Small intestine (tissue), 7 donors: ENCODE measurements at regions not wholly inside any gene's neighbourhood (a gene's known extent, or its start where the extent isn't known, plus 50 kb on each side); places are given as distances from the start of the nearest gene placed in this dataset.
A peak's percentile ranks its signal among the peaks of the same experiment; 100 is the strongest.

Experiments
- DNase-seq, 2 donors: peaks; one replicate each; pipeline versions ENCODE4 v3.0.0 to v3.0.0-alpha.2; 2013
- FAIRE-seq: peaks from 2 replicates; lab custom pipeline; 2012; peaks lifted over from hg19 to GRCh38; lab: Jason Lieb, UNC
- H3K27ac ChIP-seq, 3 donors: one replicate each; pipeline ENCODE4 v1.5.1; 2013; ENCODE audit warnings: low read length in 2 of 3, mild to moderate bottlenecking in 2 of 3, control low read depth in 1 of 3, inconsistent platforms in 1 of 3, low read depth in 1 of 3, moderate library complexity in 1 of 3
- H3K27me3 ChIP-seq, 3 donors: one replicate each; pipeline ENCODE4 v1.6.1; 2013; ENCODE audit warnings: low read length in 3 of 3, inconsistent platforms in 1 of 3; ENCODE audit not compliant: control insufficient read depth in 3 of 3, insufficient read depth in 3 of 3
- H3K36me3 ChIP-seq, 3 donors: one replicate each; pipeline ENCODE4 v1.6.1; 2013; ENCODE audit warnings: low read length in 3 of 3, inconsistent platforms in 1 of 3, low read depth in 1 of 3, mild to moderate bottlenecking in 1 of 3, moderate library complexity in 1 of 3; ENCODE audit not compliant: control insufficient read depth in 3 of 3, insufficient read depth in 2 of 3
- H3K4me1 ChIP-seq, 3 donors: one replicate each; pipeline ENCODE4 v1.6.1; 2013; ENCODE audit warnings: low read length in 2 of 3, inconsistent platforms in 1 of 3, low read depth in 1 of 3, mild to moderate bottlenecking in 1 of 3, moderate library complexity in 1 of 3; ENCODE audit not compliant: control insufficient read depth in 3 of 3, insufficient read depth in 2 of 3
- H3K4me3 ChIP-seq, 3 donors: one replicate each; pipeline ENCODE4 v1.5.1; 2013; ENCODE audit warnings: low read length in 3 of 3, control low read depth in 1 of 3, inconsistent platforms in 1 of 3, low read depth in 1 of 3, mild to moderate bottlenecking in 1 of 3, moderate library complexity in 1 of 3
- H3K9me3 ChIP-seq, 2 donors: one replicate each; pipeline ENCODE4 v1.6.1; 2013; ENCODE audit warnings: low read depth in 1 of 2, low read length in 1 of 2; ENCODE audit not compliant: control insufficient read depth in 2 of 2, insufficient read depth in 1 of 2
- WGBS, 3 donors: extraction: QIAGEN DNeasy Blood & Tissue Kit; methylation state at CpG; one replicate each; pipeline ENCODE4 v1.1.7; 2013; 5-methylcytosine and 5-hydroxymethylcytosine counted together
- donor health status: healthy with polysubstance abuse.
- donor health status: control.
- donor health status: control.
- donor health status: Bipolar disorder and iron deficiency.
- donor health status: healthy.

DNA sequence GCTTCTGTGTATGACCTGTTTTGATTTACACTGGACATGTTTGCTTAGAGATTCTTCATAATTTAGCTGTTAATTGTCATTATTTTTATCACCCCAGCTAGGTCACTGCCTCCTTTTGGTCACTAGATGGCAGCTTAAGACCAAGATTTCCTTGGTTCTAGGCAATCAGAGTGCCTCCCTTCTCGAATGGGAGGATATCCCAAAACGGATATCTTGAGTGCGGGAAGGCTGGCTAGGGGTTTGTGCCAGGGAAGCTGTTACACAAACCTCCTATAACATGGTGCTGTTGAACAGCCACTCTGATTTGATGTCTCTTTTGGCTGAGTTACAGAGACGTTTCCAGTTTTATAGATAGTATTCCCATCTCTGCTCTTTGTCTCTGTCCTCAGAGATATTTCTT is 283.5 kb downstream of the S1PR1 start:
- H3K4me1 ChIP-seq = peaks cover 0 to 17% (median 0%) of the 10 kb centered on the region in 3 donors
- WGBS, 3 donors = 5 to 9% (median 7%) methylated on average over 4 of the region's 4 CpGs
- H3K27ac ChIP-seq = no peak overlapping the region
- no peaks in the 10 kb centered on the region for H3K27me3 ChIP-seq
- H3K4me3 ChIP-seq = no peak overlapping the region
- peaks cover 0 to 7% of the 10 kb centered on the region in 2 donors for H3K9me3 ChIP-seq
- FAIRE-seq (no peak), DNase-seq (peak; percentile 59 to 67)
- H3K36me3 ChIP-seq = no peaks in the 10 kb centered on the region

GRCh38 chr1:101522486-101522885 is 285.7 kb downstream of the S1PR1 start:
- peaks cover 0 to 17% (median 0%) of the 10 kb centered on the region in 3 donors for H3K4me1 ChIP-seq
- H3K4me3 ChIP-seq = no peak overlapping the region
- no peaks in the 10 kb centered on the region for H3K9me3 ChIP-seq
- peak overlapping the region in 1 of 3 donors; percentile 75 for H3K27ac ChIP-seq
- 71 to 79% (median 74%) methylated on average over 2 of the region's 2 CpGs for WGBS, 3 donors
- DNase-seq = peak in 1 of 2 donors; percentile 67
- FAIRE-seq = no peak
- H3K36me3 ChIP-seq = no peaks in the 10 kb centered on the region
- H3K27me3 ChIP-seq = no peaks in the 10 kb centered on the region

DNA sequence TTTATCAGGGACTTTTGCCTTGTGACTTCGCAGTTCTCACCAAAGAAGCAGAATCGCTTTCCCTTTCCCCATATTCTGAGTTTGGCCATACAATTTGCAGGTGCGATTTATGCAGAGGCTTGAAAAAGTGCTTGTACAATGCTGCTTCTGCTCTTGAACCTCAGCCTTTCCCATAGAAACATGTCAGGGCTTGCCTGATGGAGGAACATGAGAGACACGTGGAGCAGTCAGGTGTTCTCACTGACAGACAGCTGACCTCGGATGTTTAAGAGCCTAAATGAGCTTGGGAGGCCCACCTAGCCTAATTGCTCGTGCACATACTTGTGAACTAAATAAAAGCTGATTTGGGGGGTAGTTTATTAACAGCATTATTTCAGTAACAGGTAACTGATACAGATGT is 290.0 kb downstream of the S1PR1 start:
- no peak overlapping the region for H3K27ac ChIP-seq
- no peaks in the 10 kb centered on the region for H3K27me3 ChIP-seq
- no peaks in the 10 kb centered on the region for H3K36me3 ChIP-seq
- DNase-seq (peak in 1 of 2 donors; percentile 15), FAIRE-seq (no peak)
- 40 to 60% (median 50%) methylated on average over 6 of the region's 6 CpGs for WGBS, 3 donors
- H3K4me3 ChIP-seq = no peak overlapping the region
- H3K4me1 ChIP-seq = peaks cover 0 to 12% (median 0%) of the 10 kb centered on the region in 3 donors
- H3K9me3 ChIP-seq = peaks cover 0 to 8% of the 10 kb centered on the region in 2 donors

- no peak overlapping the region for H3K4me3 ChIP-seq
- H3K9me3 ChIP-seq = peaks cover 0 to 8% of the 10 kb centered on the region in 2 donors
- no peaks in the 10 kb centered on the region for H3K27me3 ChIP-seq
- 30 to 42% (median 33%) methylated on average over 1 of the region's 1 CpG for WGBS, 3 donors
- no peaks in the 10 kb centered on the region for H3K4me1 ChIP-seq
- H3K36me3 ChIP-seq = no peaks in the 10 kb centered on the region
- no peak overlapping the region for H3K27ac ChIP-seq
- DNase-seq (no peak), FAIRE-seq (no peak)
Observed at GRCh38 chr1:101532377-101532776, 295.6 kb downstream of the S1PR1 start.

GRCh38 chr1:101540161-101540560 is 303.3 kb downstream of the S1PR1 start:
- Histone ChIP-seq H3K4me1 (no peaks in the 10 kb centered on the region), H3K9me3 (no peaks in the 10 kb centered on the region), H3K27me3 (no peaks in the 10 kb centered on the region), H3K4me3 (no peak overlapping the region), H3K36me3 (no peaks in the 10 kb centered on the region), H3K27ac (no peak overlapping the region)
- DNase-seq (no peak), FAIRE-seq (no peak)
- 64 to 73% (median 68%) methylated on average over 3 of the region's 3 CpGs for WGBS, 3 donors

DNA sequence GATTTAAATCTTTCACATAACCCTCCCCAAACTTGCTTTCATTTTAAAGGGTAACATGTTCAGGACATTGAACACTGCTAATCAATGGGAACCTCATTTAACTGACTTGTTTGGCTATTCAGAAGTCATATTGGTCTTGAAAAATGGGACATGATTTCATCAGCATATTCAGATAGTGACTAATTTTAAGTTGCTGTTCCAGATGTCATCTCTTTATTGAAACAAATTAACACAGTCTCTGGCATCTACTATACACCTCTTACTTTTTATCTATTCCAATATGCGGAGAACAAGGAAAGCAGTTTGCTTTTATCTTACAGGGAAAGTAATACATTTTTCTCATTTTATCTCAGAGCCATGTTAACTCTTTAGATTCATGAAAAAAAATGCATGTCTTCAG is 310.1 kb downstream of the S1PR1 start:
- 0 to 2% (median 0%) methylated on average over 1 of the region's 1 CpG for WGBS, 3 donors
- Histone ChIP-seq H3K4me3 (no peak overlapping the region), H3K4me1 (no peaks in the 10 kb centered on the region), H3K9me3 (no peaks in the 10 kb centered on the region), H3K36me3 (no peaks in the 10 kb centered on the region), H3K27me3 (no peaks in the 10 kb centered on the region), H3K27ac (no peak overlapping the region)
- FAIRE-seq = no peak
- no peak for DNase-seq

- Histone ChIP-seq H3K27ac (no peak overlapping the region), H3K9me3 (no peaks in the 10 kb centered on the region), H3K36me3 (no peaks in the 10 kb centered on the region), H3K27me3 (no peaks in the 10 kb centered on the region), H3K4me1 (no peaks in the 10 kb centered on the region), H3K4me3 (no peak overlapping the region)
- 45 to 64% (median 54%) methylated on average over 3 of the region's 3 CpGs for WGBS, 3 donors
- DNase-seq (no peak), FAIRE-seq (no peak)
Observed at GRCh38 chr1:101547357-101547756, 310.5 kb downstream of the S1PR1 start.

GRCh38 chr1:101548376-101548775 is 311.6 kb downstream of the S1PR1 start:
- no peak for FAIRE-seq
- Histone ChIP-seq H3K27ac (no peak overlapping the region), H3K36me3 (no peaks in the 10 kb centered on the region), H3K4me3 (no peak overlapping the region), H3K27me3 (no peaks in the 10 kb centered on the region), H3K9me3 (no peaks in the 10 kb centered on the region), H3K4me1 (no peaks in the 10 kb centered on the region)
- DNase-seq = no peak

DNA sequence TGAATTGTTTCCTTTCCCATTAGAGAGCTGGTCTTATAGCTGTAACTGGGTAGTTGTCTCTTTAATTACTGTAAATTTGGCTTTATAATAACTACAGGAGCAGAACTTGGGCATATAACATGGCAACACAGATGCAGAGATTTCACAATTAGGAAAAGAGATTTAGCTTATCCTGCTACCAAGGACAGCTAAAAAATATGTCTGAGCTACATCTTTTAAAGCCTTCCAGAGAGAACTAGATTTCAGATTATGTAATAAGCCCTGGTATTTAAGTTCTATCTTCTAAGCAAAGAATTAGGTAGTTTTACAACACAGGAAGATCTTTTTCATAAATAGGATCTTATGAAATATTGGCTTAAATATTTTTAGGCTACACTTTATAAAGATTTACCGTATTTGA is 313.8 kb downstream of the S1PR1 start:
- Histone ChIP-seq H3K9me3 (peaks cover 0 to 2% of the 10 kb centered on the region in 2 donors), H3K27ac (no peak overlapping the region), H3K4me3 (no peak overlapping the region), H3K27me3 (no peaks in the 10 kb centered on the region), H3K4me1 (no peaks in the 10 kb centered on the region), H3K36me3 (no peaks in the 10 kb centered on the region)
- no peak for FAIRE-seq
- DNase-seq = no peak
- WGBS, 3 donors = 92 to 93% (median 93%) methylated on average over 1 of the region's 1 CpG
